NB4 (cell line): ENCODE measurements at regions not wholly inside any gene's neighbourhood (a gene's known extent, or its start where the extent isn't known, plus 50 kb on each side); places are given as distances from the start of the nearest gene placed in this dataset.

Experiments
- POLR2A ChIP-seq: IDR thresholded peaks from 2 replicates; pipeline ENCODE4 v1.6.1; 2011; ENCODE audit warnings: mild to moderate bottlenecking; ENCODE audit not compliant: insufficient read length; ENCODE audit errors: extremely low read depth
- TF ChIP-seq, protein P1 (sequence below): IDR thresholded peaks from one replicate; pipeline ENCODE4 v1.5.1; 2012; ENCODE audit warnings: low read depth, low read length

GRCh38 chr1:96361961-96362360, 359.6 kb upstream of the PTBP2 start:
- TF ChIP-seq, protein P1, sequence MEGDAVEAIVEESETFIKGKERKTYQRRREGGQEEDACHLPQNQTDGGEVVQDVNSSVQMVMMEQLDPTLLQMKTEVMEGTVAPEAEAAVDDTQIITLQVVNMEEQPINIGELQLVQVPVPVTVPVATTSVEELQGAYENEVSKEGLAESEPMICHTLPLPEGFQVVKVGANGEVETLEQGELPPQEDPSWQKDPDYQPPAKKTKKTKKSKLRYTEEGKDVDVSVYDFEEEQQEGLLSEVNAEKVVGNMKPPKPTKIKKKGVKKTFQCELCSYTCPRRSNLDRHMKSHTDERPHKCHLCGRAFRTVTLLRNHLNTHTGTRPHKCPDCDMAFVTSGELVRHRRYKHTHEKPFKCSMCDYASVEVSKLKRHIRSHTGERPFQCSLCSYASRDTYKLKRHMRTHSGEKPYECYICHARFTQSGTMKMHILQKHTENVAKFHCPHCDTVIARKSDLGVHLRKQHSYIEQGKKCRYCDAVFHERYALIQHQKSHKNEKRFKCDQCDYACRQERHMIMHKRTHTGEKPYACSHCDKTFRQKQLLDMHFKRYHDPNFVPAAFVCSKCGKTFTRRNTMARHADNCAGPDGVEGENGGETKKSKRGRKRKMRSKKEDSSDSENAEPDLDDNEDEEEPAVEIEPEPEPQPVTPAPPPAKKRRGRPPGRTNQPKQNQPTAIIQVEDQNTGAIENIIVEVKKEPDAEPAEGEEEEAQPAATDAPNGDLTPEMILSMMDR = no peak
- no peak for TF ChIP-seq POLR2A
